GM21737 (cell line): ENCODE measurements at regions not wholly inside any gene's neighbourhood (a gene's known extent, or its start where the extent isn't known, plus 50 kb on each side); places are given as distances from the start of the nearest gene placed in this dataset.

ENCODE experiments used
- ATAC-seq: cut with Tn5 transposase; IDR thresholded peaks from one replicate; pipeline ENCODE4 v1.9.1; 2021; ENCODE audit warnings: mild to moderate bottlenecking, moderate library complexity; ENCODE audit not compliant: unreplicated experiment

- no peak for ATAC-seq
Observed at GRCh38 chr4:24172406-24172805, 282.6 kb upstream of the PPARGC1A start.

GRCh38 chr4:24169956-24170355, 280.1 kb upstream of the PPARGC1A start:
- ATAC-seq: no peak

- no peak for ATAC-seq
Observed at GRCh38 chr4:24168658-24169057, 278.8 kb upstream of the PPARGC1A start.

GRCh38 chr4:24166501-24166900, 276.7 kb upstream of the PPARGC1A start:
- ATAC-seq: no peak

GRCh38 chr4:24164797-24165196, 274.9 kb upstream of the PPARGC1A start:
- no peak for ATAC-seq

- ATAC-seq: no peak
Observed at GRCh38 chr4:24164054-24164693, 274.3 kb upstream of the PPARGC1A start.

- ATAC-seq: no peak
Observed at GRCh38 chr4:24163314-24163713, 273.5 kb upstream of the PPARGC1A start.

- no peak for ATAC-seq
Observed at GRCh38 chr4:24160358-24160757, 270.5 kb upstream of the PPARGC1A start.

- ATAC-seq: no peak
Observed at GRCh38 chr4:24158031-24158430, 268.2 kb upstream of the PPARGC1A start.

- ATAC-seq: no peak
Observed at GRCh38 chr4:24150034-24150433, 260.2 kb upstream of the PPARGC1A start.

- ATAC-seq: no peak
Observed at GRCh38 chr4:24146127-24146526, 256.3 kb upstream of the PPARGC1A start.

- no peak for ATAC-seq
Observed at GRCh38 chr4:24145591-24145990, 255.7 kb upstream of the PPARGC1A start.

- no peak for ATAC-seq
Observed at GRCh38 chr4:24144381-24144780, 254.5 kb upstream of the PPARGC1A start.

GRCh38 chr4:24143741-24144140, 253.9 kb upstream of the PPARGC1A start:
- ATAC-seq: no peak

GRCh38 chr4:24141836-24142235, 252.0 kb upstream of the PPARGC1A start:
- ATAC-seq: no peak

- ATAC-seq: no peak
Observed at GRCh38 chr4:24140892-24141291, 251.0 kb upstream of the PPARGC1A start.

- no peak for ATAC-seq
Observed at GRCh38 chr4:24137671-24138601, 248.1 kb upstream of the PPARGC1A start.

GRCh38 chr4:24131954-24132673, 242.3 kb upstream of the PPARGC1A start:
- ATAC-seq: no peak

- no peak for ATAC-seq
Observed at GRCh38 chr4:24130637-24131036, 240.8 kb upstream of the PPARGC1A start.

GRCh38 chr4:24126776-24127175, 236.9 kb upstream of the PPARGC1A start:
- no peak for ATAC-seq

GRCh38 chr4:24121395-24122175, 231.7 kb upstream of the PPARGC1A start:
- no peak for ATAC-seq
